HepG2 (cell line): ENCODE measurements at regions not wholly inside any gene's neighbourhood (a gene's known extent, or its start where the extent isn't known, plus 50 kb on each side); places are given as distances from the start of the nearest gene placed in this dataset.

Source experiments
- ATAC-seq: fragments of 200-7000 bp; cut with Tn5 transposase; 3 replicates; pipeline ENCODE4 v1.9.1; 2020; ENCODE audit warnings: mild to moderate bottlenecking, moderate library complexity
- BruUV-seq: library from RNA; stranded (reverse); fragments of 400-500 nt; replicated peaks from 2 replicates; lab custom pipeline; 2021; lab: Mats Ljungman, UMichigan
- CTCF ChIA-PET: fragments of 300-600 bp; formaldehyde crosslinking; extraction: SDS; loops from one replicate; lab custom pipeline; 2021; ENCODE audit warnings: low total read pairs, inconsistent platforms, low intra/inter-chr PET ratio; lab: Yijun Ruan, JAX
- POLR2A ChIA-PET: fragments of 350-600 bp; sonication (Branson Sonifier 250); formaldehyde crosslinking; loops from one replicate; lab custom pipeline; 2020; ENCODE audit warnings: antibody characterized with exemption, inconsistent platforms; lab: Yijun Ruan, JAX
- DNase-seq: peaks from one replicate; pipeline ENCODE4 v3.0.0-alpha.2; 2015; ENCODE audit warnings: low spot score
- FAIRE-seq: peaks from 3 replicates; lab custom pipeline; 2011; peaks lifted over from hg19 to GRCh38; lab: Jason Lieb, UNC
- H2AFZ ChIP-seq: one replicate; pipeline ENCODE4 v1.6.1; 2011; ENCODE audit warnings: low read length, inconsistent platforms
- H3K27ac ChIP-seq: fragments of 300-600 bp; 3 replicates; pipeline ENCODE4 v1.8.0; 2011; ENCODE audit warnings: mixed run types, mild to moderate bottlenecking, mixed read lengths, low read length, inconsistent platforms; ENCODE audit not compliant: insufficient read depth; ENCODE audit errors: extremely low read length
- H3K27me3 ChIP-seq, 2 experiments: fragments of 200-600 bp in 1 of 2; 2 replicates in 1 of 2; 3 replicates in 1 of 2; pipeline versions ENCODE4 v1.6.0 to v1.8.0; 2011; ENCODE audit warnings: low read length in 2 of 2, mild to moderate bottlenecking in 2 of 2, moderate library complexity in 2 of 2, inconsistent platforms in 1 of 2; ENCODE audit not compliant: insufficient read depth in 2 of 2, control insufficient read depth in 1 of 2
- H3K36me3 ChIP-seq, 2 experiments: fragments of 200-600 bp in 1 of 2; replicated peaks in 1 of 2; 2 replicates in 1 of 2; 3 replicates in 1 of 2; pipeline versions ENCODE4 v1.5.1 to v1.8.0; 2011; ENCODE audit warnings: low read length in 2 of 2, inconsistent platforms in 1 of 2; ENCODE audit not compliant: insufficient read depth in 2 of 2, control insufficient read depth in 1 of 2
- H3K4me1 ChIP-seq: 2 replicates; pipeline ENCODE4 v1.5.1; 2012; ENCODE audit warnings: low read length, inconsistent platforms; ENCODE audit not compliant: insufficient read depth
- H3K4me2 ChIP-seq: 2 replicates; pipeline ENCODE4 v1.6.0; 2011; ENCODE audit warnings: low read depth, low read length, inconsistent platforms
- H3K4me3 ChIP-seq, 3 experiments: fragments of 200-600 bp in 1 of 3; sonication (generic), shearing (Covaris generic) in 1 of 3; replicated peaks in 1 of 3; 2 replicates each; pipeline ENCODE4 v1.5.1; 2011 to 2016; ENCODE audit warnings: low read length in 3 of 3, inconsistent platforms in 2 of 3, low read depth in 2 of 3, mild to moderate bottlenecking in 2 of 3, control low read depth in 1 of 3, mixed read lengths in 1 of 3; ENCODE audit not compliant: insufficient read depth in 1 of 3
- H3K79me2 ChIP-seq: one replicate; pipeline ENCODE4 v1.6.1; 2011; ENCODE audit warnings: low read length, inconsistent platforms; ENCODE audit not compliant: insufficient read depth
- H3K9ac ChIP-seq: 2 replicates; pipeline ENCODE4 v1.6.0; 2011; ENCODE audit warnings: mild to moderate bottlenecking, low read depth, low read length, inconsistent platforms; ENCODE audit not compliant: insufficient read depth
- H3K9me3 ChIP-seq: 2 replicates; pipeline ENCODE4 v1.5.1; 2012; ENCODE audit warnings: mild to moderate bottlenecking, low read length
- H4K20me1 ChIP-seq: 2 replicates; pipeline ENCODE4 v1.6.0; 2011; ENCODE audit warnings: inconsistent platforms, mild to moderate bottlenecking, low read length, moderate library complexity; ENCODE audit not compliant: insufficient read depth
- CBFB ChIP-seq: sonication (generic); formaldehyde crosslinking; IDR thresholded peaks from 2 replicates; pipeline ENCODE4 v1.4.0; 2020; ENCODE audit warnings: missing genetic modification reagents
- CBX2 ChIP-seq, 2 experiments: fragments of 200-600 bp in 1 of 2; sonication (generic); formaldehyde crosslinking in 1 of 2; IDR thresholded peaks; 2 replicates each; pipeline versions ENCODE4 v1.7.0 to v1.8.1; 2018 to 2022; ENCODE audit warnings: low read depth in 2 of 2, low read length in 1 of 2, mild to moderate bottlenecking in 1 of 2, missing genetic modification reagents in 1 of 2
- CHD4 ChIP-seq: fragments of 200-600 bp; sonication (generic); IDR thresholded peaks from 2 replicates; pipeline ENCODE4 v1.7.0; 2017; ENCODE audit warnings: mild to moderate bottlenecking, low read length, borderline replicate concordance
- HOXA9 ChIP-seq: sonication (generic); formaldehyde crosslinking; IDR thresholded peaks from 2 replicates; pipeline ENCODE4 v1.8.1; 2022; ENCODE audit warnings: missing genetic modification reagents, mild to moderate bottlenecking, moderate library complexity, borderline replicate concordance
- KDM5A ChIP-seq: fragments of 200-600 bp; sonication (generic); IDR thresholded peaks from 2 replicates; pipeline ENCODE4 v1.7.0; 2018; ENCODE audit warnings: antibody characterized with exemption, mild to moderate bottlenecking, low read length, borderline replicate concordance
- KIAA2018 ChIP-seq: sonication (generic); formaldehyde crosslinking; IDR thresholded peaks from 2 replicates; pipeline ENCODE4 v1.5.0; 2020; ENCODE audit warnings: mild to moderate bottlenecking, missing genetic modification reagents, borderline replicate concordance
- MED1 ChIP-seq: sonication (generic); formaldehyde crosslinking; IDR thresholded peaks from 2 replicates; pipeline ENCODE4 v1.4.0; 2020; ENCODE audit warnings: missing genetic modification reagents
- MED8 ChIP-seq: sonication (generic); formaldehyde crosslinking; IDR thresholded peaks from 2 replicates; pipeline ENCODE4 v1.8.1; 2023; ENCODE audit warnings: mild to moderate bottlenecking, missing genetic modification reagents; ENCODE audit not compliant: insufficient replicate concordance
- POLR2AphosphoS5 ChIP-seq: IDR thresholded peaks from 2 replicates; pipeline ENCODE4 v1.6.1; 2012; ENCODE audit warnings: low read depth, low read length
- SMAD1 ChIP-seq: sonication (generic); formaldehyde crosslinking; IDR thresholded peaks from 2 replicates; pipeline ENCODE4 v1.4.0; 2020; ENCODE audit warnings: missing genetic modification reagents, low read depth, mild to moderate bottlenecking, borderline replicate concordance
- ZBTB43 ChIP-seq: sonication (generic); formaldehyde crosslinking; conservative IDR thresholded peaks from 2 replicates; pipeline ENCODE4 v1.4.0; 2020; ENCODE audit warnings: missing genetic modification reagents
- ZNF234 ChIP-seq: sonication (generic); formaldehyde crosslinking; conservative IDR thresholded peaks from 2 replicates; pipeline ENCODE4 v1.5.1; 2020; ENCODE audit warnings: mild to moderate bottlenecking, missing genetic modification reagents
- ZNF451 ChIP-seq: sonication (generic); formaldehyde crosslinking; IDR thresholded peaks from 2 replicates; pipeline ENCODE4 v1.5.0; 2020; ENCODE audit warnings: mild to moderate bottlenecking, missing genetic modification reagents
- ZNF503 ChIP-seq: sonication (generic); formaldehyde crosslinking; IDR thresholded peaks from 2 replicates; pipeline ENCODE4 v1.4.0; 2020; ENCODE audit warnings: missing genetic modification reagents
- ZNF713 ChIP-seq: sonication (generic); formaldehyde crosslinking; IDR thresholded peaks from 2 replicates; pipeline ENCODE4 v1.4.0; 2020; ENCODE audit warnings: mild to moderate bottlenecking, missing genetic modification reagents
- in situ Hi-C: cut with HindIII; loops from 2 replicates; pipeline ENCODE4 v1.10.0; 2017; ENCODE audit warnings: low pct_unique_long_range_greater_than_20kb; ENCODE audit not compliant: extremely low pct_ligation_motif_present
- intact Hi-C: fragments of 100-400 bp; cut with micrococcal nuclease; formaldehyde crosslinking; loops from one replicate; pipeline ENCODE4 v1.10.0; 2022; ENCODE audit not compliant: unreplicated experiment

GRCh38 chr6:139994998-139995397 lies 620.5 kb upstream of the CITED2 start:
- Histone ChIP-seq H3K79me2 (no peaks in the 10 kb centered on the region), H3K27ac (no peak overlapping the region), H3K9me3 (no peaks in the 10 kb centered on the region), H3K4me2 (no peak overlapping the region), H3K27me3 (no peaks in the 10 kb centered on the region), H3K4me3 (no peak overlapping the region), H2AFZ (no peak overlapping the region), H3K36me3 (no peaks in the 10 kb centered on the region), H3K4me1 (no peaks in the 10 kb centered on the region), H4K20me1 (no peaks in the 10 kb centered on the region), H3K9ac (no peak overlapping the region)
- no TSS peak for BruUV-seq
- no peak for FAIRE-seq
- ChIA-PET POLR2A (no interaction called here), CTCF (no interaction called here)
- intact Hi-C loops = no loop called here
- no peak for DNase-seq
- ATAC-seq = no peak
- in situ Hi-C loops = no loop called here
- no peak for TF ChIP-seq ZNF234 (CRISPR knock-in tag)
- TF ChIP-seq CHD4 = no peak
- TF ChIP-seq MED1 (CRISPR knock-in tag) = no peak
- TF ChIP-seq ZNF503 (CRISPR knock-in tag) = no peak
- TF ChIP-seq MED8 (CRISPR knock-in tag) = no peak
- TF ChIP-seq HOXA9 (CRISPR knock-in tag) = no peak
- no peak for TF ChIP-seq CBFB
- no peak for TF ChIP-seq POLR2AphosphoS5
- no peak for TF ChIP-seq ZNF713
- TF ChIP-seq KIAA2018 (CRISPR knock-in tag) = no peak
- no peak for TF ChIP-seq ZBTB43 (CRISPR knock-in tag)
- no peak for TF ChIP-seq CBX2 (IDR thresholded peaks at IDR 0.05; ENCODE audit: low read depth, low read length)
- TF ChIP-seq CBX2 (CRISPR knock-in tag; IDR thresholded peaks at IDR 0.05; ENCODE audit: low read depth) = no peak
- no peak for TF ChIP-seq SMAD1 (CRISPR knock-in tag)
- no peak for TF ChIP-seq KDM5A
- no peak for TF ChIP-seq ZNF451 (CRISPR knock-in tag)
